MM.1S (cell line): ENCODE measurements at regions not wholly inside any gene's neighbourhood (a gene's known extent, or its start where the extent isn't known, plus 50 kb on each side); places are given as distances from the start of the nearest gene placed in this dataset.

ENCODE experiments used
- EZH2 ChIP-seq: fragments of 300-600 bp; sonication (generic); optimal IDR thresholded peaks from 2 replicates; pipeline ENCODE3; 2017; ENCODE audit warnings: low read depth, mild to moderate bottlenecking, antibody characterized with exemption, low read length, mixed read lengths
- TF ChIP-seq, protein P1 (sequence below): fragments of 300-600 bp; sonication (generic); IDR thresholded peaks from 2 replicates; pipeline ENCODE4 v1.5.1; 2016; ENCODE audit warnings: antibody characterized with exemption, low read length, mixed read lengths

DNA sequence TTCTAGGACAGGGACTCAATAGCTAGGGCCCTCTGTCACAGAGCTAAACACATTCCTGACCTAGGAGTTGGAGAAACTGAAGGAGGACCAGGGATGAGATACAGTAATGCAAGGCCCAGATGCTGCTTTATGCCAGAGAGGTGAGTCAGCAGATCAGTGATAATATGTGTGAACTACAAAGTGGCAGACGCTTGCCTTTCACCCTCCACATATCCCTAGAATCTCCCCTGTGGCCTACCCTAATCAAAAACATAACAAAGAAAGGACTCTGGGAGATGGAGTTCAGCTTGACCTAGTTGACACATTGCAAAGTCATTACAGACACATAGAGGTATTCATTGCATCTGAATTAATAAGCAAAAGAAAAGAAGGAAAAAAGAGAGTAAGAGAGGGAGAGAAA lies 417.6 kb upstream of the DYNLRB2 start:
- TF ChIP-seq, protein P1, sequence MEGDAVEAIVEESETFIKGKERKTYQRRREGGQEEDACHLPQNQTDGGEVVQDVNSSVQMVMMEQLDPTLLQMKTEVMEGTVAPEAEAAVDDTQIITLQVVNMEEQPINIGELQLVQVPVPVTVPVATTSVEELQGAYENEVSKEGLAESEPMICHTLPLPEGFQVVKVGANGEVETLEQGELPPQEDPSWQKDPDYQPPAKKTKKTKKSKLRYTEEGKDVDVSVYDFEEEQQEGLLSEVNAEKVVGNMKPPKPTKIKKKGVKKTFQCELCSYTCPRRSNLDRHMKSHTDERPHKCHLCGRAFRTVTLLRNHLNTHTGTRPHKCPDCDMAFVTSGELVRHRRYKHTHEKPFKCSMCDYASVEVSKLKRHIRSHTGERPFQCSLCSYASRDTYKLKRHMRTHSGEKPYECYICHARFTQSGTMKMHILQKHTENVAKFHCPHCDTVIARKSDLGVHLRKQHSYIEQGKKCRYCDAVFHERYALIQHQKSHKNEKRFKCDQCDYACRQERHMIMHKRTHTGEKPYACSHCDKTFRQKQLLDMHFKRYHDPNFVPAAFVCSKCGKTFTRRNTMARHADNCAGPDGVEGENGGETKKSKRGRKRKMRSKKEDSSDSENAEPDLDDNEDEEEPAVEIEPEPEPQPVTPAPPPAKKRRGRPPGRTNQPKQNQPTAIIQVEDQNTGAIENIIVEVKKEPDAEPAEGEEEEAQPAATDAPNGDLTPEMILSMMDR, result no peak
- no peak for TF ChIP-seq EZH2
